Neuron (in vitro differentiated cells): ENCODE measurements at regions not wholly inside any gene's neighbourhood (a gene's known extent, or its start where the extent isn't known, plus 50 kb on each side); places are given as distances from the start of the nearest gene placed in this dataset.
"Not testable (repeated sequence)": the region's sequence is repeated elsewhere in the genome, so short reads cannot be mapped to it uniquely, and the experiment has no call there.

Experiments
- H2AFZ ChIP-seq: one replicate; pipeline ENCODE4 v1.6.1; 2013; ENCODE audit warnings: low read depth, mild to moderate bottlenecking, inconsistent platforms, low read length, moderate library complexity
- H3K27me3 ChIP-seq: one replicate; pipeline ENCODE4 v1.6.1; 2013; ENCODE audit warnings: low read length; ENCODE audit not compliant: insufficient read depth
- H3K36me3 ChIP-seq: one replicate; pipeline ENCODE4 v1.6.1; 2013; ENCODE audit warnings: low read length; ENCODE audit not compliant: insufficient read depth
- H3K4me1 ChIP-seq: one replicate; pipeline ENCODE4 v1.6.1; 2013; ENCODE audit warnings: low read length; ENCODE audit not compliant: insufficient read depth
- H3K4me3 ChIP-seq: 2 replicates; pipeline ENCODE4 v1.5.1; 2013; ENCODE audit warnings: mild to moderate bottlenecking, low read length, moderate library complexity
- H3K9me3 ChIP-seq: one replicate; pipeline ENCODE4 v1.6.1; 2013; ENCODE audit warnings: low read length

DNA sequence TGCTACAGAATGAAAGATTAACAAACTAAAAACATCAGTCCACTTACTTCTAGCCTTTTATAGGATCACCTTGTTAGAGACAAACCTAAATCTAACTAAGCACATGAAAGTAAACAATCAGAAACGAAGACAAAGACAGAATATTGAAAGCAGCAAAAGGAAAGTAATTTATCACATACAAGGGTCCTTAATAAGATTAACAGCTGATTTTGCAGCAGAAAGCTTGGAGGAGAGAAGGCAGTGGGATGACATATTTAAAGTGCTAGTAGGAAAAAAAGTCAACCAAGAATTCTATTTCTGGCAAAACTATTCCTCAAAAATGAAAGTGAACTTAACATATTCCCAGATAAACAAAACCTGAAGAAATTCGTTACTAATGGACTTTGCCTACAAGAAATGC lies 286.4 kb downstream of the RWDD3 start:
- H3K4me3 ChIP-seq: no peak overlapping the region
- H3K9me3 ChIP-seq: peaks cover 2% of the 10 kb centered on the region
- H3K36me3 ChIP-seq: no peaks in the 10 kb centered on the region
- H3K27me3 ChIP-seq: no peaks in the 10 kb centered on the region
- H3K4me1 ChIP-seq: no peaks in the 10 kb centered on the region
- H2AFZ ChIP-seq: no peak overlapping the region

DNA sequence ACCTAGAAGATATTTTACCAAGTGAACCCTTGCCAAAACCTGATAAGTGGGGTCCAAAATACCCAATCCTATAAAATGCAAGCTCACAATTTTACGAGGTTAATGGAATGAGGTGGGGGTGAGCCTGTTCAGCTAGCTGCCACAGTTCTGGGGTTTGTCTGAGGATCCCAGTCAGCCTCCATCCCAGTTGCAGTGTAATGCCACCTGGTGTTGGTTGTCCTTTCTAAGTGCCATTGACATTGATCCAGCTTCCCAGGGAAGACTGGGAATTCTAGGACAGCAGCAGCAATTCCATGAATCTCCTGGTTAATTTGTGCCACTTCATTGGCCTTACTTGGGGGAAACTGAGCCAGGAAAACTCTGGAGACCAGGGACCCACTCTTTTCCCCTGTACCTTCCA lies 298.3 kb downstream of the RWDD3 start:
- H3K4me1 ChIP-seq: no peaks in the 10 kb centered on the region
- no peaks in the 10 kb centered on the region for H3K36me3 ChIP-seq
- no peak overlapping the region for H3K4me3 ChIP-seq
- no peaks in the 10 kb centered on the region for H3K9me3 ChIP-seq
- no peak overlapping the region for H2AFZ ChIP-seq
- H3K27me3 ChIP-seq: no peaks in the 10 kb centered on the region

DNA sequence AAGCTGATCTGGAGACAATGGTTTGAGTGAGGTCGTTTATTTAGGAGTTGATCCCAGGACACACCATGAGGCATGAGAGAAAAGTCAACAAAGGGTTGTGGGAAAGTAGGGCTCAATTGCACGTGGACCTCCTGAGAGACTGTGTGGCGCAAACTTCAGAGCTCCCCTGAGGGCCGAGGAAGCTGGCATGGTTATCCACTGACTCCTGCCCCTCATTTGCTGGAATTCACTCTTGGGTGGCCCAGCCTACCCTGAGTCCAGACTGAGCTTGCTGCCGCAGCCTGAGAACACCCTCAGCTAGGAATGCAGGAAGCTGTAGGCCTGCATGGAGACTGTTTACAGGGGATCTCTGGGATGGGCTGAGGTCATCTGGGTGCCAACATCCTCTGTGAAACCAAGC lies 301.0 kb downstream of the RWDD3 start:
- Histone ChIP-seq H3K4me1 (no peaks in the 10 kb centered on the region), H3K27me3 (no peaks in the 10 kb centered on the region), H2AFZ (no peak overlapping the region), H3K4me3 (no peak overlapping the region), H3K9me3 (no peaks in the 10 kb centered on the region), H3K36me3 (no peaks in the 10 kb centered on the region)

DNA sequence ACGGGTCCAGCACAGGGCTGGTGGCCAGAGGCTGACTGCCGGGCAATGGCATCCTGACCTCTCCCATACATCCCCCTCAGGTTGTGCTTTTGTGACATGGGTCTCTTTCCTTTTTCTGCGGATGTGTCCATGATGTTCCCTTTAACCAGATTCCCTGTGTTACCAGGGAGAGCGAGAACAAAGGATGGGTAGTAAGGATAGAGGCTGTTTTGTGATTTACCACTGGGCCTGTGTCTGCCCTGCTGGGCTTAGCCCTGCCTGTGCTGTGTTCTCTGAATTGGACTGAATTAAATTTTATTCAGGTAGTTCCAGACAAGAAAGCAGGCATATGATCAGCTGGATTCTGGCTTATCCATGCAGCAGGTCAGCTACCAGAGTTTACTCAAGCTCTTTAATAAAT lies 301.6 kb downstream of the RWDD3 start:
- H3K4me1 ChIP-seq: no peaks in the 10 kb centered on the region
- no peak overlapping the region for H2AFZ ChIP-seq
- no peaks in the 10 kb centered on the region for H3K9me3 ChIP-seq
- no peak overlapping the region for H3K4me3 ChIP-seq
- no peaks in the 10 kb centered on the region for H3K36me3 ChIP-seq
- no peaks in the 10 kb centered on the region for H3K27me3 ChIP-seq

DNA sequence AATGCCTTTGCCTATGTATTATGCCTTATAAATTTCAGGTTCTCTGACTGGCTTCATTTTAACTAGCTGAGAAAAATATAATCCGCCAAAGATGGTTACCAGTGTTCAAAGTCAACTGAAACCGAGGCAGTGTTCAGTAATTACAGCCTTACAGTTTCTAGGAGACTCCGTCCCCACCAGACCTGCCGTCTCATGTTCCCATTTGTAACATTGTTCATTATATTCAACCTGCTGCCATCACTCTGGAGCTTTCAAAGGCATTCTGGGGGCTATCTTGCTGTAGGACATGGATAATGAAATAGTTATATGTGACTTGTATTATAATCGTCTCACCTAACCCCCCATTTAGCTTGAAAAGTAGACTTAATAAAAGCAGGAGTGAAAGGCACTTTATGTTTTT lies 302.5 kb downstream of the RWDD3 start:
- H3K9me3 ChIP-seq: no peaks in the 10 kb centered on the region
- H3K27me3 ChIP-seq: no peaks in the 10 kb centered on the region
- no peaks in the 10 kb centered on the region for H3K36me3 ChIP-seq
- no peak overlapping the region for H3K4me3 ChIP-seq
- H2AFZ ChIP-seq: no peak overlapping the region
- H3K4me1 ChIP-seq: no peaks in the 10 kb centered on the region

DNA sequence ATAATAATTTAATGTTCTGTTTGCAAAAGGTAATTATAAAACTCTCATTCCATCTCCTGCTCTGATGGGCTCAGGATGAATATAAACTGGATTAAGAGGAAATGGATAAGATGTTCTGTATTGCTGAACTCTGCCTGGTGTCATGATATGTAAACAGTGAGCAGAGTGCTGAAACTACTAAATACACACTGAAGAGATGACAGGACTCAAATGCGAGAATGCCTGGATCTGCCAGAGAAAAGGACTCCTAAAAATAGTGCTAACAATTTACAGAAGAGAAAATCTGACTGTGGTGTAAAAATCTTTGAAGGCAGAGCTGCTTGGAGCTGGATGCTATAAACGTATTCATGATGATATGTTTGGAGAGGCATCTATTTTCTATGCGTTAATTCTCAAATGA lies 303.2 kb downstream of the RWDD3 start:
- H3K36me3 ChIP-seq: no peaks in the 10 kb centered on the region
- H3K4me1 ChIP-seq: no peaks in the 10 kb centered on the region
- no peak overlapping the region for H3K4me3 ChIP-seq
- H3K27me3 ChIP-seq: no peaks in the 10 kb centered on the region
- H3K9me3 ChIP-seq: no peaks in the 10 kb centered on the region
- no peak overlapping the region for H2AFZ ChIP-seq

DNA sequence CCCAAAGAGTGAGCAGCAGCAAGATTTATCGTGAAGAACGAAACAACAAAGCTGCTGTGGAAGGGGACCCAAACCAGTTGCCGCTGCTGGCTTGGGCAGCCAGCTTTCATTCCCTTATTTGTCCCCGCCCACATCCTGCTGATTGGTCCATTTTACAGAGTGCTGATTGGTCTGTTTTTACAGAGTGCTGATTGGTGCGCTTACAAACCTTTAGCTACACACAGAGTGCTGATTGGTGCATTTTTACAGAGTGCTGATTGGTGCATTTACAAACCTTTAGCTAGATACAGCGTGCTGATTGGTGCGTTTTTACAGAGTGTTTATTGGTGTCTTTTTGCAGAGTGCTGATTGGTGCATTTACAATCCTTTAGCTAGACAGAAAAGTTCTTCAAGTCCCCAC lies 304.2 kb downstream of the RWDD3 start:
- H3K27me3 ChIP-seq, H3K9me3 ChIP-seq, H3K36me3 ChIP-seq, H3K4me1 ChIP-seq, H2AFZ ChIP-seq, H3K4me3 ChIP-seq: not testable (repeated sequence)

DNA sequence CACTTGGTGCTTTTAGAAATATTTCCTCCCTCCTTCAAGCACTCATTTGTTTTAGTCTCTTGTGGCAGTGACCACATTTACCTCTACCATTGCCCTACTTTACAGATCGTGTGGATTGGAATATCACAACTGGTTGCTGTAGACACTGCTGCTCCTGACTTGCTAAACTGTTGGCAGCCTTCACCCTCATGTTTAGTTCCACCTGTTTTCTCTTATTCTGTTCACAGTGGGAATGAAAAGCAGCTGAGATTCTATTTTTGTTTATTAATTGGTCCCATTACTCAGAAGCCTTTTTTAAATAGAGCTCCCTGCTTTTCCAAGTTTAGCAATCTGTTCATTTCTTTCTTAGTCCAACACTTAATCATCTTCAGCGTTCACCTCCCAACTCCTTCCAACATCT lies 308.9 kb downstream of the RWDD3 start:
- Histone ChIP-seq H3K27me3 (no peaks in the 10 kb centered on the region), H3K4me1 (no peaks in the 10 kb centered on the region), H3K36me3 (no peaks in the 10 kb centered on the region), H2AFZ (no peak overlapping the region), H3K9me3 (no peaks in the 10 kb centered on the region), H3K4me3 (no peak overlapping the region)

DNA sequence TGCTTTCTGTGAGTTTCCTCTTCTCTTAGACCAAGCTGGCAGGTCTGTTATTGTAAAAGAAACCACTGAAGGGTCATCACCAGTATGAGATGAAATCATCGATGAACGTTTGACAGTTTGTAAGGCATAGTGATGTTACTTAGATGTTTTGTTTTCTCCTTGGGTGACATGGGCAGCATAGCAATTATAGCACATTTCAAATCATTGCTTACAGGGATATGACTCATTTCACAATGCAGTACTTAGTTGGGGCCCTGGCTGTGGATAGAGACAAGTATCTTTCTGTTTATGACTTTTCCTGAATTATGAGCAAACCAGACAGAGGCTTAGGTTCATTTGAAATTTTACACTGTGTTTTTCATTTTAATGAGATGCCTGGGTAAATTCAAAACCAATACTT lies 313.0 kb downstream of the RWDD3 start:
- Histone ChIP-seq H3K9me3 (no peaks in the 10 kb centered on the region), H3K27me3 (no peaks in the 10 kb centered on the region), H2AFZ (no peak overlapping the region), H3K4me3 (no peak overlapping the region), H3K4me1 (no peaks in the 10 kb centered on the region), H3K36me3 (no peaks in the 10 kb centered on the region)

DNA sequence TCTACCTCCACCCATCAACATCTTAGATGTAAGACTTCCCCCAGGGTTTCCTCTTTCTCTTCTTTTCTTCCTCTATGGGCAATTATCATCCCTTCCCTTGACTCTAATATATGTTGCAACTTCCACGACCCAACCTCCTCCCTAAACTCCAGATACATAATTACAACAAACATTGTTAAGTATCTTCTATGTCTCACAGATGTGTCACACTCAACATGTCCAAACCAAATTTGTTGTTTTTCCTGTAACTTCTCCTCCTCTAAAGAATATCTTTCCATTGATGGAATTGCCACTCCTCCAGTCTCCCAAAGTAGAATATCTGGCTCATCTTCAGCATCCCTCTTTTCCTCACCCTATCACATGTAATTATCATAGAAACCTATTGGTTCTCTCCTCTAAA lies 314.2 kb downstream of the RWDD3 start:
- H3K36me3 ChIP-seq: no peaks in the 10 kb centered on the region
- no peaks in the 10 kb centered on the region for H3K27me3 ChIP-seq
- no peaks in the 10 kb centered on the region for H3K9me3 ChIP-seq
- no peaks in the 10 kb centered on the region for H3K4me1 ChIP-seq
- no peak overlapping the region for H2AFZ ChIP-seq
- no peak overlapping the region for H3K4me3 ChIP-seq

DNA sequence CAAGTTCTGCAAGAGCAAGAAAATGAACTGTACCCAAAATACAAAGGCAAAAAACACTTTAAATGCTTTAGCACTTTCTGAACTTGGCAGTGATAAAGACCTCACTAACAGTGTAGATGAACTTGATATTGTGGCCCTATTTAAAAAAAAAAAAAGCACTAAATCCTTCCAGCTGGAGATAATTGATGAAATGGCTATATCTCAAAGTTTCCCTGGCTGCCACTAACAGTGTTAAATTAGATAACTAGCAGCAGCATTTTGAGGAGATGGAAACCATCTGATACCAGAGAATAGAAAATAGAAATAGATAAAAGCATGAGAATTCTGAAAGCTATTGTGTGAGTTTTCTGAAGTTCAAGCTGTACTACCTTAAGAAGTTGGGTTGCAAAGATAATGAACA lies 317.2 kb downstream of the RWDD3 start:
- H3K4me1 ChIP-seq: no peaks in the 10 kb centered on the region
- no peaks in the 10 kb centered on the region for H3K27me3 ChIP-seq
- H3K36me3 ChIP-seq: no peaks in the 10 kb centered on the region
- no peak overlapping the region for H2AFZ ChIP-seq
- H3K9me3 ChIP-seq: no peaks in the 10 kb centered on the region
- H3K4me3 ChIP-seq: no peak overlapping the region

DNA sequence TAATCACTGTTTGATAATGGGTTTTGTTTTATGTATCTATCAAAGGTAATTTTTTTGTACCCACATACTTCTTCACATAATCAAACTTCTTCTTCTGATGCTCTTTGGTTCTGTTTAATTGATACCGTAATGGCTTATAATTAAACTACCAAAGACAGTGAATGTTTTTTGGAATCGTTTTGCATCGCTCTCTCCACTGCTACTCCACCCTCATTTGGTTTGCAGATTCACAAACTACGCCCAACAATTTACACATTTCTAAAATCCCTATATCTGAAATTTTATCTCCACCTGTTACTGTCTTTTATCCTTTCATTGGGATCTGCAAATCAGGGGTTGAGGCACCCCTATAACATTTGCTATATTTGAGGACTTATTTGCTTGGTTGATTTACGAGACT lies 319.6 kb downstream of the RWDD3 start:
- Histone ChIP-seq H3K4me1 (no peaks in the 10 kb centered on the region), H3K27me3 (no peaks in the 10 kb centered on the region), H3K9me3 (no peaks in the 10 kb centered on the region), H2AFZ (no peak overlapping the region), H3K4me3 (no peak overlapping the region), H3K36me3 (no peaks in the 10 kb centered on the region)

DNA sequence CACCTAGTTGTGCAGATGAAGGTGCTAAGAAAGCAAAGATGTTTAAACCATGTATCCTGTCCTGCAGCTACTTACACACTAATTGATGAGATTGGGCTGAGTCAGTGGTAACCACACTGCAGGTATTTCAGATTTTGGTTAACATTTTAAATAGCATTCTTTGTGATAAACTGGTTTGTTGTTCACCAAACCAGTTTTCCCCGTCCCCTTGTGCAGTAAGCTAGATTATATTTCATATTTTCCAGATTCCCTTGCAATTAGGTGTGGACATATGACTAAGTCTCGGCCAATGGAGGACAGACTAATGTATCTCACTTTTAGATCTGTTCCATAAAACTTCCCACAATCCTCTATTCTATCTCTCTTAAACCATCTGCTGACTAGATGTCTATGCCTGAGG lies 320.4 kb downstream of the RWDD3 start:
- Histone ChIP-seq H3K36me3 (no peaks in the 10 kb centered on the region), H2AFZ (no peak overlapping the region), H3K4me1 (no peaks in the 10 kb centered on the region), H3K27me3 (no peaks in the 10 kb centered on the region), H3K9me3 (no peaks in the 10 kb centered on the region), H3K4me3 (no peak overlapping the region)

DNA sequence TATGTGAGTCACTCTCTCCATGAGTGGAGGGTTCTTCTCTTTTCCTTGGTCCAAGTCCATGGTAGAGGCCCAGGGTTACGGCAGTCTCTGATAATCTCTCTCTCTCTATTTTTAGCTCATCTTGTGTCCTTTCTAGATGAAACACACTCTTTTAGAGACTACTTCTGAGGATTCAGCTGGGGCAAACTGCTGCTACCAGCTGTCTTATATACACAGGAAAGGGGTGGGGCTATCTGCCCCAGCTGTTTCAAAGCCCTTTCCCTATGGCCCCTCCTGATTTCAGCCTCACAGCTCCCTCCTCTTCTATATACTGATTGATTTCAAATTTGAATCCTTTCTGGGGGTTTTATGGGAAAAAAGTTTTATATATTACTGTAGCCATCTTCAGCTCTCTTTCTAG lies 324.8 kb downstream of the RWDD3 start:
- H3K27me3 ChIP-seq: no peaks in the 10 kb centered on the region
- no peak overlapping the region for H3K4me3 ChIP-seq
- no peaks in the 10 kb centered on the region for H3K36me3 ChIP-seq

More for the DNA sequence above, 324.8 kb downstream of the RWDD3 start:
- H3K9me3 ChIP-seq: no peaks in the 10 kb centered on the region
- H2AFZ ChIP-seq: no peak overlapping the region
- H3K4me1 ChIP-seq: no peaks in the 10 kb centered on the region
